BE2C (cell line): ENCODE measurements at regions not wholly inside any gene's neighbourhood (a gene's known extent, or its start where the extent isn't known, plus 50 kb on each side); places are given as distances from the start of the nearest gene placed in this dataset.

Source experiments
- DNase-seq: peaks from one replicate; pipeline ENCODE4 v3.0.0-alpha.2; 2020
- H3K27me3 ChIP-seq: fragments of 250-450 bp; sonication (Bioruptor Pico); 2 replicates; pipeline ENCODE4 v1.5.1; 2020; ENCODE audit warnings: mild to moderate bottlenecking
- H3K36me3 ChIP-seq: fragments of 250-450 bp; sonication (Bioruptor Pico); 2 replicates; pipeline ENCODE4 v1.5.1; 2020; ENCODE audit warnings: mild to moderate bottlenecking
- H3K4me1 ChIP-seq: fragments of 250-450 bp; sonication (Bioruptor Pico); 2 replicates; pipeline ENCODE4 v1.5.1; 2020
- H3K4me3 ChIP-seq: 2 replicates; pipeline ENCODE4 v1.5.1; 2011; ENCODE audit warnings: low read depth, low read length
- H3K9me3 ChIP-seq: fragments of 250-450 bp; sonication (Bioruptor Pico); 2 replicates; pipeline ENCODE4 v1.5.1; 2020
- TF ChIP-seq, protein P1 (sequence below): IDR thresholded peaks from 2 replicates; pipeline ENCODE4 v1.5.1; 2012; ENCODE audit warnings: mild to moderate bottlenecking, low read depth, low read length

- no peaks in the 10 kb centered on the region for H3K4me1 ChIP-seq
- no peaks in the 10 kb centered on the region for H3K27me3 ChIP-seq
- no peak for DNase-seq
- no peaks in the 10 kb centered on the region for H3K36me3 ChIP-seq
- no peaks in the 10 kb centered on the region for H3K9me3 ChIP-seq
- TF ChIP-seq, protein P1, sequence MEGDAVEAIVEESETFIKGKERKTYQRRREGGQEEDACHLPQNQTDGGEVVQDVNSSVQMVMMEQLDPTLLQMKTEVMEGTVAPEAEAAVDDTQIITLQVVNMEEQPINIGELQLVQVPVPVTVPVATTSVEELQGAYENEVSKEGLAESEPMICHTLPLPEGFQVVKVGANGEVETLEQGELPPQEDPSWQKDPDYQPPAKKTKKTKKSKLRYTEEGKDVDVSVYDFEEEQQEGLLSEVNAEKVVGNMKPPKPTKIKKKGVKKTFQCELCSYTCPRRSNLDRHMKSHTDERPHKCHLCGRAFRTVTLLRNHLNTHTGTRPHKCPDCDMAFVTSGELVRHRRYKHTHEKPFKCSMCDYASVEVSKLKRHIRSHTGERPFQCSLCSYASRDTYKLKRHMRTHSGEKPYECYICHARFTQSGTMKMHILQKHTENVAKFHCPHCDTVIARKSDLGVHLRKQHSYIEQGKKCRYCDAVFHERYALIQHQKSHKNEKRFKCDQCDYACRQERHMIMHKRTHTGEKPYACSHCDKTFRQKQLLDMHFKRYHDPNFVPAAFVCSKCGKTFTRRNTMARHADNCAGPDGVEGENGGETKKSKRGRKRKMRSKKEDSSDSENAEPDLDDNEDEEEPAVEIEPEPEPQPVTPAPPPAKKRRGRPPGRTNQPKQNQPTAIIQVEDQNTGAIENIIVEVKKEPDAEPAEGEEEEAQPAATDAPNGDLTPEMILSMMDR, result no peak
- no peak overlapping the region for H3K4me3 ChIP-seq
These were observed 160.2 kb downstream of the DKK1 start for GRCh38 chr10:52474265-52474664.

GRCh38 chr10:52477305-52477704, 163.2 kb downstream of the DKK1 start:
- Histone ChIP-seq H3K36me3 (no peaks in the 10 kb centered on the region), H3K27me3 (no peaks in the 10 kb centered on the region), H3K4me3 (no peak overlapping the region), H3K9me3 (no peaks in the 10 kb centered on the region), H3K4me1 (no peaks in the 10 kb centered on the region)
- DNase-seq, result no peak
- TF ChIP-seq, protein P1, result no peak

- no peak for DNase-seq
- Histone ChIP-seq H3K9me3 (no peaks in the 10 kb centered on the region), H3K36me3 (no peaks in the 10 kb centered on the region), H3K4me1 (no peaks in the 10 kb centered on the region), H3K4me3 (no peak overlapping the region), H3K27me3 (no peaks in the 10 kb centered on the region)
- TF ChIP-seq, protein P1, result no peak
These were observed 165.5 kb downstream of the DKK1 start for GRCh38 chr10:52479567-52479966.

- Histone ChIP-seq H3K27me3 (no peaks in the 10 kb centered on the region), H3K4me3 (no peak overlapping the region), H3K4me1 (no peaks in the 10 kb centered on the region), H3K36me3 (no peaks in the 10 kb centered on the region), H3K9me3 (no peaks in the 10 kb centered on the region)
- TF ChIP-seq, protein P1, result no peak
- no peak for DNase-seq
These were observed 168.0 kb downstream of the DKK1 start for GRCh38 chr10:52481986-52482555.

GRCh38 chr10:52483587-52483986, 169.5 kb downstream of the DKK1 start:
- no peak for DNase-seq
- Histone ChIP-seq H3K4me3 (no peak overlapping the region), H3K27me3 (no peaks in the 10 kb centered on the region), H3K9me3 (no peaks in the 10 kb centered on the region), H3K36me3 (no peaks in the 10 kb centered on the region), H3K4me1 (no peaks in the 10 kb centered on the region)
- TF ChIP-seq, protein P1, result no peak

GRCh38 chr10:52484206-52485065, 170.4 kb downstream of the DKK1 start:
- no peaks in the 10 kb centered on the region for H3K36me3 ChIP-seq
- no peak overlapping the region for H3K4me3 ChIP-seq
- H3K27me3 ChIP-seq, result no peaks in the 10 kb centered on the region
- TF ChIP-seq, protein P1, result no peak
- H3K9me3 ChIP-seq, result no peaks in the 10 kb centered on the region
- H3K4me1 ChIP-seq, result no peaks in the 10 kb centered on the region
- no peak for DNase-seq
